HCT116 (cell line): ENCODE measurements at regions not wholly inside any gene's neighbourhood (a gene's known extent, or its start where the extent isn't known, plus 50 kb on each side); places are given as distances from the start of the nearest gene placed in this dataset.
"Not testable (repeated sequence)": the region's sequence is repeated elsewhere in the genome, so short reads cannot be mapped to it uniquely, and the experiment has no call there.

Experiments
- ATAC-seq: fragments of 200-7000 bp; cut with Tn5 transposase; 2 replicates; pipeline ENCODE4 v1.9.1; 2020; ENCODE audit warnings: mild to moderate bottlenecking, moderate library complexity
- BruUV-seq: library from RNA; stranded (reverse); fragments of 400-500 nt; replicated peaks from 2 replicates; lab custom pipeline; 2021; lab: Mats Ljungman, UMichigan
- CTCF ChIA-PET: fragments of 300-600 bp; sonication (Branson Sonifier 250); formaldehyde crosslinking; loops from one replicate; lab custom pipeline; 2021; ENCODE audit warnings: antibody characterized with exemption; lab: Charles Lee
- POLR2A ChIA-PET: fragments of 300-600, 350-600 bp; sonication (Branson Sonifier 250); formaldehyde crosslinking; loops from one replicate; lab custom pipeline; 2021; ENCODE audit warnings: antibody characterized with exemption; lab: Charles Lee
- RAD21 ChIA-PET, 2 experiments: fragments of 300-600 bp; sonication (Branson Sonifier 250); formaldehyde crosslinking; loops; one replicate each; lab custom pipeline; 2023; ENCODE audit warnings: low total read pairs in 2 of 2; ENCODE audit not compliant: uncharacterized antibody in 2 of 2, unreplicated experiment in 2 of 2, low non-redundant PET in 1 of 2; lab: Charles Lee
- DNase-seq: peaks from one replicate; pipeline ENCODE4 v3.0.0-alpha.2; 2010; ENCODE audit warnings: low read depth, low spot score
- H2AFZ ChIP-seq: fragments of 200-600 bp; shearing (Covaris generic), sonication (generic); 2 replicates; pipeline ENCODE4 v1.6.1; 2017; ENCODE audit warnings: low read depth, mixed run types, mixed read lengths, antibody characterized with exemption, low read length; ENCODE audit not compliant: poor library complexity, severe bottlenecking
- H3K27ac ChIP-seq: 2 replicates; pipeline ENCODE4 v1.5.1; 2012; ENCODE audit warnings: low read depth, low read length
- H3K27me3 ChIP-seq: fragments of 200-600 bp; sonication (generic); 2 replicates; pipeline ENCODE4 v1.6.1; 2016; ENCODE audit warnings: mixed run types, low read length, mixed read lengths; ENCODE audit not compliant: insufficient read depth
- H3K36me3 ChIP-seq, 2 experiments: fragments of 200-500 bp in 1 of 2; fragments of 200-600 bp in 1 of 2; sonication (Bioruptor generic) in 1 of 2; sonication (generic) in 1 of 2; 2 replicates each; pipeline versions ENCODE4 v1.5.1 to v1.6.1; 2014 to 2016; ENCODE audit warnings: low read length in 2 of 2, inconsistent platforms in 1 of 2, mixed read lengths in 1 of 2, mixed run types in 1 of 2; ENCODE audit not compliant: insufficient read depth in 2 of 2, control insufficient read depth in 1 of 2
- H3K4me1 ChIP-seq, 2 experiments: fragments of 200-600 bp in 1 of 2; sonication (generic) in 1 of 2; 2 replicates each; pipeline versions ENCODE4 v1.5.1 to v1.6.1; 2012 to 2017; ENCODE audit warnings: low read length in 2 of 2, inconsistent platforms in 1 of 2, mild to moderate bottlenecking in 1 of 2, mixed read lengths in 1 of 2, mixed run types in 1 of 2, moderate library complexity in 1 of 2; ENCODE audit not compliant: insufficient read depth in 2 of 2, control insufficient read depth in 1 of 2
- H3K4me2 ChIP-seq: fragments of 200-600 bp; sonication (generic); 2 replicates; pipeline ENCODE4 v1.6.1; 2017; ENCODE audit warnings: mixed run types, low read length, mixed read lengths
- H3K4me3 ChIP-seq, 2 experiments: fragments of 200-600 bp in 1 of 2; sonication (generic) in 1 of 2; replicated peaks in 1 of 2; 2 replicates each; pipeline ENCODE4 v1.5.1; 2011 to 2016; ENCODE audit warnings: low read length in 2 of 2, control low read depth in 1 of 2, low read depth in 1 of 2, mild to moderate bottlenecking in 1 of 2, mixed read lengths in 1 of 2, mixed run types in 1 of 2
- H3K79me2 ChIP-seq: fragments of 200-600 bp; sonication (generic); 2 replicates; pipeline ENCODE4 v1.6.1; 2017; ENCODE audit warnings: mild to moderate bottlenecking, mixed run types, low read length, moderate library complexity, mixed read lengths; ENCODE audit not compliant: insufficient read depth
- H3K9ac ChIP-seq: fragments of 200-600 bp; sonication (generic); 2 replicates; pipeline ENCODE4 v1.6.1; 2016; ENCODE audit warnings: low read length, mixed read lengths
- H3K9me2 ChIP-seq: fragments of 200-600 bp; sonication (generic), shearing (Covaris generic); 2 replicates; pipeline ENCODE4 v1.6.1; 2017; ENCODE audit warnings: mixed run types, mild to moderate bottlenecking, moderate library complexity; ENCODE audit not compliant: insufficient read depth
- H3K9me3 ChIP-seq, 2 experiments: fragments of 200-500 bp in 1 of 2; fragments of 200-600 bp in 1 of 2; sonication (Bioruptor generic) in 1 of 2; sonication (generic) in 1 of 2; 2 replicates each; pipeline ENCODE4 v1.6.1; 2014 to 2017; ENCODE audit warnings: low read length in 2 of 2, mixed read lengths in 2 of 2, inconsistent platforms in 1 of 2, low read depth in 1 of 2, mild to moderate bottlenecking in 1 of 2, mixed run types in 1 of 2, moderate library complexity in 1 of 2; ENCODE audit not compliant: control insufficient read depth in 1 of 2, insufficient read depth in 1 of 2
- H4K20me1 ChIP-seq: fragments of 200-600 bp; sonication (generic), shearing (Covaris generic); 2 replicates; pipeline ENCODE4 v1.6.1; 2017; ENCODE audit warnings: mixed run types, mild to moderate bottlenecking, moderate library complexity; ENCODE audit not compliant: insufficient read depth
- intact Hi-C: fragments of 100-400 bp; cut with micrococcal nuclease; formaldehyde crosslinking; loops from 2 replicates; pipeline ENCODE4 v1.10.0; 2022

DNA sequence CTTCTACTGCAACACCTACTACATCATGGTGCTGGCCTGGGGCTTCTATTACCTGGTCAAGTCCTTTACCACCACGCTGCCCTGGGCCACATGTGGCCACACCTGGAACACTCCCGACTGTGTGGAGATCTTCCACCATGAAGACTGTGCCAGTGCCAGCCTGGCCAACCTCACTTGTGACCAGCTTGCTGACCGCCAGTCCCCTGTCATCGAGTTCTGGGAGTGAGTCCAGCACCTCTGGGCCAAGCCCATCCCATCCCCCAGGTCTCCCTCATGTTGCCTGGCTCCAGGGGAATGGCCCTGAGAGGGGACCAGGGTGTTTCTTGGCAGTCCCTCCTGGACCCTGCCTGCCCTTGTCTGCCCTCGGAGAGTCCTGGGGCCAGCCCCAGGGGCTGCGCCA is 519.4 kb downstream of the TP53TG3F start:
- H3K9ac ChIP-seq, H3K79me2 ChIP-seq, DNase-seq, ATAC-seq, H3K9me3 ChIP-seq, H3K27ac ChIP-seq, H2AFZ ChIP-seq, RAD21 ChIA-PET, H3K36me3 ChIP-seq, H3K4me2 ChIP-seq, H3K4me3 ChIP-seq, H3K9me2 ChIP-seq, intact Hi-C loops, POLR2A ChIA-PET, H4K20me1 ChIP-seq, CTCF ChIA-PET, H3K4me1 ChIP-seq, BruUV-seq, H3K27me3 ChIP-seq: not testable (repeated sequence)

DNA sequence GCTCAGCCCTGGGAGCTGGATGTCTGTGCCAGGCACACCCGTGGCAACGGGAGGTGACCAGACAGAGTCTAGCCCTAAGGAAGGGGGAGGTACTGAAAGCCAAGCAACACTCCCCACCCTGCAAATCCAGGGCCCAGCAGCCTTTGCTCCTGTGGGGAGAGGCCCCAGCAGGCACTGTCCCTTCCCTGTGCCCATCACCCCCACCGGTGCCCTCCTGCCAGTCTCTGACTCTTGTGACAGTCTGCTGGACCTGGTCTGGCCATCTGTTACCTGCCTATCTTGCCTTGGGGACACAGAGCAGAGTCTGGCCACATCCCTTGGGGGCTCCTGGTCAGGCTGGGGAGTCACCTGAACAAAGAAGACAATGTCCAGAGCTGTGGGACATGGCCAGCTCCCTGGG is 520.2 kb downstream of the TP53TG3F start:
- H3K4me2 ChIP-seq, H3K9me3 ChIP-seq, H3K27me3 ChIP-seq, H3K79me2 ChIP-seq, ATAC-seq, H3K4me3 ChIP-seq, H3K9ac ChIP-seq, H2AFZ ChIP-seq, CTCF ChIA-PET, H3K36me3 ChIP-seq, BruUV-seq, H3K4me1 ChIP-seq, H3K9me2 ChIP-seq, H4K20me1 ChIP-seq, POLR2A ChIA-PET, intact Hi-C loops, RAD21 ChIA-PET, DNase-seq, H3K27ac ChIP-seq: not testable (repeated sequence)

DNA sequence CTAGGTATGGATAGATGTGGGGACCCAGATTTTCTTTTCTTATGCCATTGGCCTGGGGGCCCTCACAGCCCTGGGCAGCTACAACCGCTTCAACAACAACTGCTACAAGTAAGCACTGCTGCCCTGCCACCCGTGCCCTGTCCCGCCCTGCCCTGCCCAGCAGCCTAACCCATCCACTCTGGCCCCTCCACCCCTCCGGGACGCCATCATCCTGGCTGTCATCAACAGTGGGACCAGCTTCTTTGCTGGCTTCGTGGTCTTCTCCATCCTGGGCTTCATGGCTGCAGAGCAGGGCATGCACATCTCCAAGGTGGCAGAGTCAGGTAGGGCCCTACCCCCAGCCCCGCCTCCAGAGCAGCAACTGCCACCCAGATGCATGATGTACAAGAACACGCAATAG is 521.3 kb downstream of the TP53TG3F start:
- CTCF ChIA-PET, H3K4me3 ChIP-seq, H3K79me2 ChIP-seq, H3K9me2 ChIP-seq, RAD21 ChIA-PET, H3K27ac ChIP-seq, H3K27me3 ChIP-seq, POLR2A ChIA-PET, H3K4me2 ChIP-seq, H3K36me3 ChIP-seq, H3K9me3 ChIP-seq, H2AFZ ChIP-seq, intact Hi-C loops, H4K20me1 ChIP-seq, ATAC-seq, H3K9ac ChIP-seq, BruUV-seq, DNase-seq, H3K4me1 ChIP-seq: not testable (repeated sequence)

DNA sequence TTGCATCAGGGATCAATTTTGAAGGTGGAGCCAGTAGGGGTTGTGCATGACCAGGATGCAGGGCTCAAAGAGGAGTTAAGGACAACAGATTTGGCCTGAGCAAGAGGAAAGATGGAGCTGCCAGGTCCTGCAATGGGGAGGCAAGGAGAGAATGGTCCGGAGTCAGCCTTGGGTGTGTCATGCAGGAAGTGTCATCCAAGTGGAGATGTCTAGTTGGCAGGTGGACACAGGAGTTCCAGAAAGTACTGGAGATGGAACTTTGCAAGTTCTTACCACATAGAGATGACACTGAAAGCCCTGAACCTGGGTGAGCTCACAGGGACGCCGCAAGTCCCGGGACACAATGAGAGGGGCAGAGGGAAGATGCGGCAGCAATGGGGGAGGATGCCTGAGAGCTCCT is 525.0 kb downstream of the TP53TG3F start:
- H3K9ac ChIP-seq, DNase-seq, BruUV-seq, ATAC-seq, POLR2A ChIA-PET, CTCF ChIA-PET, H4K20me1 ChIP-seq, H3K9me3 ChIP-seq, H3K27ac ChIP-seq, H3K4me3 ChIP-seq, H3K4me1 ChIP-seq, H3K36me3 ChIP-seq, H3K27me3 ChIP-seq, RAD21 ChIA-PET, H3K4me2 ChIP-seq, H3K9me2 ChIP-seq, intact Hi-C loops, H2AFZ ChIP-seq, H3K79me2 ChIP-seq: not testable (repeated sequence)

DNA sequence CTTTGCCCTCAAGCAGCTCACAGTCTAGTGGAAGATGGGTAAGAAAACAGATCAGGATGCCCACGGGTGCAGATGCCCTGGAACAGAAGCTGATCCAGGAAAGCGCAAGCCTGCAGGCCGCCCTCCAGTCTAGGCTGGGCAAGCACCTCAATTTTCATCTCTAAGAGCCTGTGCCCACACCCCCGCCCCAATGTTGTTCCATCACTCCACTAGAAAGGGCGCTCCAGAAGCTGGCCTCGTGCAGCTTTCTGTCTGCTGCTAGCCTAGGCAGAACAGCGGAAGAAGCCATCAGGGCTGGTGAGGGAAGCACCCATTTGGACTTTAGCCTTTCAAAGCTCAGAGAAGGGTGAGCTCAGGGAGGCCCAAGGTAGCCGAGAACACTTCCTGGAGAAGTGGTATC is 527.1 kb downstream of the TP53TG3F start:
- CTCF ChIA-PET, result not testable (repeated sequence)

More for the DNA sequence above, 527.1 kb downstream of the TP53TG3F start:
- H2AFZ ChIP-seq, H3K27me3 ChIP-seq, H4K20me1 ChIP-seq, H3K4me2 ChIP-seq, H3K9me2 ChIP-seq, RAD21 ChIA-PET, BruUV-seq, H3K36me3 ChIP-seq, POLR2A ChIA-PET, H3K4me1 ChIP-seq, DNase-seq, H3K9me3 ChIP-seq, H3K79me2 ChIP-seq, H3K27ac ChIP-seq, H3K4me3 ChIP-seq, intact Hi-C loops, H3K9ac ChIP-seq, ATAC-seq: not testable (repeated sequence)
